DOHH2 (cell line): ENCODE measurements at regions not wholly inside any gene's neighbourhood (a gene's known extent, or its start where the extent isn't known, plus 50 kb on each side); places are given as distances from the start of the nearest gene placed in this dataset.

ENCODE experiments used
- H3F3A ChIP-seq: fragments of 200-600 bp; sonication (generic), shearing (Covaris generic); 2 replicates; pipeline ENCODE4 v1.6.0; 2016; ENCODE audit warnings: antibody characterized with exemption, mild to moderate bottlenecking; ENCODE audit not compliant: control insufficient read depth, insufficient read depth
- H3K27ac ChIP-seq: fragments of 200-600 bp; sonication (generic); 2 replicates; pipeline ENCODE4 v1.5.1; 2014; ENCODE audit warnings: low read depth, mild to moderate bottlenecking, low read length, moderate library complexity
- H3K27me3 ChIP-seq: fragments of 200-600 bp; sonication (generic); 2 replicates; pipeline ENCODE4 v1.6.1; 2014; ENCODE audit warnings: mild to moderate bottlenecking, low read length, mixed read lengths; ENCODE audit not compliant: control insufficient read depth
- H3K36me3 ChIP-seq: fragments of 200-600 bp; sonication (generic); 2 replicates; pipeline ENCODE4 v1.6.1; 2014; ENCODE audit warnings: mild to moderate bottlenecking, low read length, moderate library complexity, mixed read lengths; ENCODE audit not compliant: control insufficient read depth
- H3K4me1 ChIP-seq: fragments of 200-600 bp; sonication (generic); 2 replicates; pipeline ENCODE4 v1.6.1; 2014; ENCODE audit warnings: mild to moderate bottlenecking, low read length, mixed read lengths; ENCODE audit not compliant: control insufficient read depth
- H3K4me2 ChIP-seq: fragments of 200-600 bp; sonication (generic); 2 replicates; pipeline ENCODE4 v1.6.0; 2014; ENCODE audit warnings: mild to moderate bottlenecking, low read length, moderate library complexity
- H3K4me3 ChIP-seq: fragments of 200-600 bp; sonication (generic); 2 replicates; pipeline ENCODE4 v1.5.1; 2014; ENCODE audit warnings: mild to moderate bottlenecking, low read length, mixed read lengths
- H3K79me2 ChIP-seq: fragments of 200-600 bp; sonication (generic); 2 replicates; pipeline ENCODE4 v1.6.1; 2014; ENCODE audit warnings: mild to moderate bottlenecking, low read length, mixed read lengths; ENCODE audit not compliant: control insufficient read depth
- H3K9me2 ChIP-seq: fragments of 200-600 bp; sonication (generic); replicated peaks from 2 replicates; pipeline ENCODE4 v1.6.1; 2014; ENCODE audit warnings: mild to moderate bottlenecking, low read length, mixed read lengths; ENCODE audit not compliant: control insufficient read depth
- H3K9me3 ChIP-seq: fragments of 200-600 bp; sonication (generic); 2 replicates; pipeline ENCODE4 v1.6.1; 2014; ENCODE audit warnings: antibody characterized with exemption, low read length, mixed read lengths; ENCODE audit not compliant: control insufficient read depth, insufficient read depth
- H4K20me1 ChIP-seq: fragments of 200-600 bp; sonication (generic); 2 replicates; pipeline ENCODE4 v1.6.0; 2014; ENCODE audit warnings: low read depth, mild to moderate bottlenecking, antibody characterized with exemption, low read length, moderate library complexity; ENCODE audit not compliant: control insufficient read depth, insufficient read depth
- CTCF ChIP-seq: fragments of 200-600 bp; sonication (generic); IDR thresholded peaks from one replicate; pipeline ENCODE4 v1.5.1; 2014; ENCODE audit warnings: antibody characterized with exemption, mild to moderate bottlenecking, low read depth, low read length; ENCODE audit not compliant: poor library complexity, severe bottlenecking
- EZH2phosphoT487 ChIP-seq: fragments of 200-600 bp; sonication (generic); IDR thresholded peaks from 2 replicates; pipeline ENCODE4 v1.6.1; 2017; ENCODE audit warnings: borderline replicate concordance, mild to moderate bottlenecking, antibody characterized with exemption, low read length, moderate library complexity, mixed read lengths

- no peaks in the 10 kb centered on the region for H3F3A ChIP-seq
- H3K9me2 ChIP-seq: no peaks in the 10 kb centered on the region
- H3K27ac ChIP-seq: no peak overlapping the region
- H3K79me2 ChIP-seq: no peaks in the 10 kb centered on the region
- no peaks in the 10 kb centered on the region for H3K36me3 ChIP-seq
- no peak overlapping the region for H3K4me2 ChIP-seq
- H3K9me3 ChIP-seq: no peaks in the 10 kb centered on the region
- TF ChIP-seq EZH2phosphoT487 (no peak), CTCF (no peak)
- H4K20me1 ChIP-seq: no peaks in the 10 kb centered on the region
- no peaks in the 10 kb centered on the region for H3K4me1 ChIP-seq
- no peaks in the 10 kb centered on the region for H3K27me3 ChIP-seq
- H3K4me3 ChIP-seq: no peak overlapping the region
These were observed 95.8 kb downstream of the CDC14C start for GRCh38 chr7:49020145-49020544.

DNA sequence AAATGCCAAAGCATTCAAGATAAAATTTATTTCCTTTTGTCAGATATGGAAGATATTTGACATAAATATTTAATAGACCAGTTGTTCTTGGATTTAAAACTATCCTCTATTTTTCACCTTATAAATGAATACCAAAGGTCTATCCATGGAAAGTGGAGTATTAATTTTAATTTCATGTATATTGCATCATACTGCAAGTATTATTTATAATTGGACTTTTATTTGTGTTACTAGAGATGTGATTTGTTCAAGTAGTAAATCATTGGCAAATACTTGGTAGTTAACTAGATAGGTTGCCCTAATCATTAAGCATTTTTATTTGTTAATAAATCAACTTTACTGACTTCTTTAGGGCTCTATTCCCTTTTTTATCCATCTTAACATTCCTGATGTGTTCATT, 98.1 kb downstream of the CDC14C start:
- Histone ChIP-seq H3K27me3 (no peaks in the 10 kb centered on the region), H3K79me2 (no peaks in the 10 kb centered on the region), H3K4me1 (no peaks in the 10 kb centered on the region), H3K9me2 (no peaks in the 10 kb centered on the region), H3K9me3 (no peaks in the 10 kb centered on the region), H3K36me3 (no peaks in the 10 kb centered on the region), H3F3A (no peaks in the 10 kb centered on the region), H4K20me1 (no peaks in the 10 kb centered on the region), H3K4me3 (no peak overlapping the region), H3K27ac (no peak overlapping the region), H3K4me2 (no peak overlapping the region)
- no peak for TF ChIP-seq CTCF
- no peak for TF ChIP-seq EZH2phosphoT487

- Histone ChIP-seq H3K27ac (no peak overlapping the region), H3K79me2 (no peaks in the 10 kb centered on the region), H3K27me3 (no peaks in the 10 kb centered on the region), H3F3A (no peaks in the 10 kb centered on the region), H3K4me2 (no peak overlapping the region), H3K36me3 (no peaks in the 10 kb centered on the region), H3K9me2 (no peaks in the 10 kb centered on the region), H3K9me3 (no peaks in the 10 kb centered on the region), H4K20me1 (no peaks in the 10 kb centered on the region), H3K4me1 (no peaks in the 10 kb centered on the region), H3K4me3 (no peak overlapping the region)
- TF ChIP-seq EZH2phosphoT487 (no peak), CTCF (no peak)
These were observed 99.3 kb downstream of the CDC14C start for GRCh38 chr7:49023345-49024328.
